Naive thymus-derived CD4-positive, alpha-beta T cell (primary cell): ENCODE measurements at regions not wholly inside any gene's neighbourhood (a gene's known extent, or its start where the extent isn't known, plus 50 kb on each side); places are given as distances from the start of the nearest gene placed in this dataset.

Source experiments
- ATAC-seq: fragments of 150-1000 bp; cut with Tn5 transposase; 2 replicates; pipeline ENCODE4 v1.10.0; 2021; ENCODE audit warnings: mild to moderate bottlenecking, moderate library complexity
- CTCF ChIA-PET: fragments of 350-600 bp; sonication (Branson Sonifier 250); formaldehyde crosslinking; loops from one replicate; lab custom pipeline; 2021; ENCODE audit warnings: antibody characterized with exemption; lab: Charles Lee
- POLR2A ChIA-PET: fragments of 350-600 bp; sonication (Branson Sonifier 250); formaldehyde crosslinking; loops from one replicate; lab custom pipeline; 2021; ENCODE audit warnings: antibody characterized with exemption, inconsistent platforms; lab: Charles Lee
- DNase-seq, 9 donors: peaks; one replicate each; pipeline versions ENCODE4 v3.0.0 to v3.0.0-alpha.2; 2020 to 2022; ENCODE audit warnings: mixed read lengths in 1 of 9
- H3K27ac ChIP-seq: one replicate; pipeline ENCODE4 v1.7.0; 2013; ENCODE audit warnings: mild to moderate bottlenecking, low read depth, low read length, moderate library complexity
- H3K27me3 ChIP-seq, 2 donors: one replicate each; pipeline ENCODE4 v1.7.0; 2013; ENCODE audit warnings: low read length in 2 of 2, mild to moderate bottlenecking in 2 of 2, moderate library complexity in 2 of 2; ENCODE audit not compliant: control insufficient read depth in 2 of 2, insufficient read depth in 2 of 2
- H3K36me3 ChIP-seq, 3 experiments: 1 replicate in 2 of 3; 2 replicates in 1 of 3; pipeline ENCODE4 v1.7.0; 2013; ENCODE audit warnings: low read length in 3 of 3, mild to moderate bottlenecking in 3 of 3, moderate library complexity in 1 of 3; ENCODE audit not compliant: insufficient read depth in 3 of 3, control insufficient read depth in 2 of 3
- H3K4me1 ChIP-seq, 2 donors: one replicate each; pipeline ENCODE4 v1.7.0; 2013; ENCODE audit warnings: low read length in 2 of 2, mild to moderate bottlenecking in 2 of 2, moderate library complexity in 1 of 2; ENCODE audit not compliant: control insufficient read depth in 2 of 2, insufficient read depth in 2 of 2
- H3K4me3 ChIP-seq: 2 replicates; pipeline ENCODE4 v1.7.0; 2013; ENCODE audit warnings: mild to moderate bottlenecking, low read length
- H3K9me3 ChIP-seq, 3 experiments: 1 replicate in 2 of 3; 2 replicates in 1 of 3; pipeline ENCODE4 v1.7.0; 2013; ENCODE audit warnings: low read length in 3 of 3; ENCODE audit not compliant: control insufficient read depth in 2 of 3
- H3K27ac Mint-ChIP-seq, 9 donors: one replicate each; pipeline ENCODE4 v1.8.0; 2020 to 2022; ENCODE audit warnings: mixed read lengths in 9 of 9, mild to moderate bottlenecking in 8 of 9, moderate library complexity in 5 of 9, inconsistent platforms in 2 of 9
- H3K27me3 Mint-ChIP-seq, 5 donors: one replicate each; pipeline ENCODE4 v1.8.0; 2021 to 2022; ENCODE audit warnings: mixed read lengths in 5 of 5, mild to moderate bottlenecking in 1 of 5
- H3K36me3 Mint-ChIP-seq, 5 donors: one replicate each; pipeline ENCODE4 v1.8.0; 2020 to 2022; ENCODE audit warnings: mixed read lengths in 5 of 5, mild to moderate bottlenecking in 3 of 5, inconsistent platforms in 1 of 5
- H3K4me1 Mint-ChIP-seq, 7 donors: one replicate each; pipeline ENCODE4 v1.8.0; 2020 to 2022; ENCODE audit warnings: mixed read lengths in 7 of 7, mild to moderate bottlenecking in 3 of 7, inconsistent platforms in 1 of 7
- H3K4me3 Mint-ChIP-seq, 10 donors: one replicate each; pipeline ENCODE4 v1.8.0; 2020 to 2022; ENCODE audit warnings: mild to moderate bottlenecking in 10 of 10, mixed read lengths in 10 of 10, moderate library complexity in 6 of 10, inconsistent platforms in 2 of 10
- H3K9me3 Mint-ChIP-seq, 11 donors: one replicate each; pipeline ENCODE4 v1.8.0; 2020 to 2022; ENCODE audit warnings: mixed read lengths in 11 of 11, mild to moderate bottlenecking in 4 of 11, inconsistent platforms in 1 of 11, moderate library complexity in 1 of 11
- intact Hi-C, 2 donors: fragments of 100-400 bp; cut with micrococcal nuclease; formaldehyde crosslinking; loops; one replicate each; pipeline ENCODE4 v1.15.1; 2023

GRCh38 chr1:8170059-8170835, 144.1 kb upstream of the ERRFI1 start:
- peak overlapping the region; percentile 17 to 78 (median 66) for H3K4me3 Mint-ChIP-seq
- no peaks in the 10 kb centered on the region for H3K27me3 ChIP-seq
- H3K4me1 Mint-ChIP-seq = peaks cover 16 to 59% (median 34%) of the 10 kb centered on the region in 7 donors
- peaks cover 0 to 7% (median 0%) of the 10 kb centered on the region in 5 donors for H3K36me3 Mint-ChIP-seq
- H3K27me3 Mint-ChIP-seq = no peaks in the 10 kb centered on the region
- H3K4me1 ChIP-seq = peaks cover 19 to 36% of the 10 kb centered on the region in 2 donors
- CTCF ChIA-PET = interaction anchor here (0.7 kb wide), 1 partner anchor 41 kb away, joined by 4 read pairs; no protein-coding TSS in a partner anchor
- POLR2A ChIA-PET = interaction anchor here (0.6 to 6.9 kb wide), 7 partner anchors 9 to 1235 kb away, joined by 3 to 60 read pairs (median 3); no protein-coding TSS in a partner anchor
- no peak overlapping the region for H3K27ac ChIP-seq
- H3K9me3 Mint-ChIP-seq = peaks cover 0 to 4% (median 0%) of the 10 kb centered on the region in 11 donors
- H3K4me3 ChIP-seq = no peak overlapping the region
- no peaks in the 10 kb centered on the region for H3K9me3 ChIP-seq
- no peak for ATAC-seq
- intact Hi-C loops = no loop called here
- peak overlapping the region; percentile 91 to 98 (median 97) for H3K27ac Mint-ChIP-seq
- no peaks in the 10 kb centered on the region for H3K36me3 ChIP-seq
- no peak for DNase-seq

GRCh38 chr1:8169364-8170058, 143.4 kb upstream of the ERRFI1 start:
- peaks cover 19 to 36% of the 10 kb centered on the region in 2 donors for H3K4me1 ChIP-seq
- no peaks in the 10 kb centered on the region for H3K36me3 ChIP-seq
- Mint-ChIP-seq H3K27ac (peak overlapping the region; percentile 91 to 98 (median 97)), H3K4me3 (peak overlapping the region; percentile 17 to 78 (median 69)), H3K27me3 (no peaks in the 10 kb centered on the region), H3K36me3 (peaks cover 0 to 7% (median 0%) of the 10 kb centered on the region in 5 donors), H3K9me3 (peaks cover 0 to 4% (median 0%) of the 10 kb centered on the region in 11 donors), H3K4me1 (peaks cover 16 to 59% (median 34%) of the 10 kb centered on the region in 7 donors)
- peak overlapping the region; percentile 55 for H3K27ac ChIP-seq
- H3K27me3 ChIP-seq = no peaks in the 10 kb centered on the region
- ChIA-PET CTCF (interaction anchor here (0.6 to 2.6 kb wide), 2 partner anchors 17 to 132 kb away, joined by 3 to 6 read pairs; no protein-coding TSS in a partner anchor), POLR2A (interaction anchor here (0.7 to 6.9 kb wide), 3 partner anchors 16 to 209 kb away, joined by 3 to 60 read pairs (median 5); no protein-coding TSS in a partner anchor)
- ATAC-seq (peak; percentile 92), DNase-seq (peak in 7 of 9 donors; percentile 55 to 81 (median 72))
- intact Hi-C loops = loop anchor here (1.0 kb wide), 3 partner anchors 13 to 17 kb away; no protein-coding TSS in a partner anchor
- H3K4me3 ChIP-seq = peak overlapping the region; percentile 26
- no peaks in the 10 kb centered on the region for H3K9me3 ChIP-seq

DNA sequence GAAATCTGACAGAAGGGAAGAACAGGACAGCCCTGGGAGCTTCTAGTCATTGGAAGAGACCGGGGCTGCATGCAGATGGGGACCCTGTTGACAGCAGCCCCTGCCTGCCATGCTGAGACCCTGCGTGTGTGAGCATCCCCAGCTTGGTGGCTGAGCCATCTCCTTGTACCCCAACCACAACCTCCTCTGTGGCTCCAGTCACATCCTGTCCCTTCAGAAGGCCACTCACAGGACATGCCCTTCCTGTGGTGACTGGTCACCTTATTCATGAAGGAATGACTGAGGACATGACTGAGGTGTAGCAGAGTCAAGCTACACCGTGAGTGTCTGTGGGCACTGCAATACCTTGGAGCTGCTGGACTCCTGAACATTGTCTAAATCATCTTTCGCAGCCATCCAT, 141.8 kb upstream of the ERRFI1 start:
- POLR2A ChIA-PET = interaction anchor here (6.9 kb wide), 1 partner anchor 14 kb away, joined by 60 read pairs; no protein-coding TSS in a partner anchor

DNA sequence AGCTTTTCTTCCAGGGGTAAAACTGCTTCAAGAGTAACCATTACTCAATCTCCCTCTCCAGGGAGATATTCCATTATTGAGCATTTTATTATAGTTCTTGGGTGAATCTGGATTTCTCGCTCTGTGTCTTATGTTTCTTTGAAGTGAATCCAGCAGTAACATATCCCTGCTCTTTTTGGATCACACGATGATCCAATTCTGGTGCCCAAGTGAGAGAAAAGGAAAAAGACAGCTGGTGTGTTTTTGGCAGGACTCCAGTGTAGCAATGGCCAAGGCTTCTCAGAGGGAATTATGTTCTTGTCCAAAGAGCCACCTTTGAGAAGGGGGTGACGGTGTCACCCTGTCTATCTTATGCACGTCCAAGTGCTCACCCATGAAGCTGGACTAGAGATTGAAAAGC, 140.3 kb upstream of the ERRFI1 start:
- peaks cover 19 to 51% (median 31%) of the 10 kb centered on the region in 7 donors for H3K4me1 Mint-ChIP-seq

More for the DNA sequence above, 141.8 kb upstream of the ERRFI1 start:
- peak overlapping the region in 6 of 9 donors; percentile 14 to 94 (median 72) for H3K27ac Mint-ChIP-seq
- intact Hi-C loops = no loop called here
- Histone ChIP-seq H3K27me3 (no peaks in the 10 kb centered on the region), H3K36me3 (no peaks in the 10 kb centered on the region), H3K4me3 (no peak overlapping the region), H3K4me1 (peaks cover 19 to 36% of the 10 kb centered on the region in 2 donors), H3K27ac (no peak overlapping the region), H3K9me3 (no peaks in the 10 kb centered on the region)
- H3K9me3 Mint-ChIP-seq = peaks cover 0 to 4% (median 0%) of the 10 kb centered on the region in 11 donors
- CTCF ChIA-PET = interaction anchor here (2.6 kb wide), 1 partner anchor 15 kb away, joined by 6 read pairs; no protein-coding TSS in a partner anchor
- H3K36me3 Mint-ChIP-seq = peaks cover 0 to 7% (median 0%) of the 10 kb centered on the region in 5 donors
- peaks cover 0 to 8% (median 0%) of the 10 kb centered on the region in 5 donors for H3K27me3 Mint-ChIP-seq
- peaks cover 16 to 59% (median 34%) of the 10 kb centered on the region in 7 donors for H3K4me1 Mint-ChIP-seq
- no peak for DNase-seq
- H3K4me3 Mint-ChIP-seq = peak overlapping the region in 1 of 10 donors; percentile 33
- ATAC-seq = no peak

GRCh38 chr1:8165595-8166360, 139.7 kb upstream of the ERRFI1 start:
- H3K36me3 ChIP-seq = no peaks in the 10 kb centered on the region
- peaks cover 0 to 11% (median 7%) of the 10 kb centered on the region in 5 donors for H3K27me3 Mint-ChIP-seq
- H3K9me3 Mint-ChIP-seq = peaks cover 0 to 2% (median 0%) of the 10 kb centered on the region in 11 donors
- no peaks in the 10 kb centered on the region for H3K27me3 ChIP-seq
- no peak for ATAC-seq
- H3K27ac ChIP-seq = no peak overlapping the region
- H3K4me3 Mint-ChIP-seq = no peak overlapping the region
- intact Hi-C loops = no loop called here
- H3K9me3 ChIP-seq = no peaks in the 10 kb centered on the region
- CTCF ChIA-PET = interaction anchor here (0.6 kb wide), 1 partner anchor 1812 kb away, joined by 3 read pairs; no protein-coding TSS in a partner anchor
- H3K4me1 ChIP-seq = peaks cover 19 to 36% of the 10 kb centered on the region in 2 donors
- peaks cover 19 to 47% (median 31%) of the 10 kb centered on the region in 7 donors for H3K4me1 Mint-ChIP-seq
- peak overlapping the region in 1 of 9 donors; percentile 47 for H3K27ac Mint-ChIP-seq
- H3K36me3 Mint-ChIP-seq = peaks cover 0 to 7% (median 0%) of the 10 kb centered on the region in 5 donors
- POLR2A ChIA-PET = interaction anchor here (1.5 to 3.4 kb wide), 2 partner anchors 12 to 14 kb away, joined by 4 to 12 read pairs; no protein-coding TSS in a partner anchor
- DNase-seq = no peak
- no peak overlapping the region for H3K4me3 ChIP-seq

More for the DNA sequence above, 140.3 kb upstream of the ERRFI1 start:
- Histone ChIP-seq H3K27me3 (no peaks in the 10 kb centered on the region), H3K36me3 (no peaks in the 10 kb centered on the region), H3K9me3 (no peaks in the 10 kb centered on the region), H3K27ac (no peak overlapping the region), H3K4me3 (no peak overlapping the region), H3K4me1 (peaks cover 19 to 36% of the 10 kb centered on the region in 2 donors)
- Mint-ChIP-seq H3K36me3 (peaks cover 0 to 7% (median 0%) of the 10 kb centered on the region in 5 donors), H3K4me3 (no peak overlapping the region), H3K9me3 (peaks cover 0 to 2% (median 0%) of the 10 kb centered on the region in 11 donors), H3K27ac (peak overlapping the region in 3 of 9 donors; percentile 18 to 47 (median 36)), H3K27me3 (peaks cover 0 to 9% (median 5%) of the 10 kb centered on the region in 5 donors)
- intact Hi-C loops = no loop called here
- POLR2A ChIA-PET = interaction anchor here (1.5 to 6.9 kb wide), 3 partner anchors 12 to 14 kb away, joined by 4 to 60 read pairs (median 12); no protein-coding TSS in a partner anchor
- DNase-seq (no peak), ATAC-seq (no peak)
- CTCF ChIA-PET = no interaction called here
